ENCODE measurements at regions not wholly inside any gene's neighbourhood (a gene's known extent, or its start where the extent isn't known, plus 50 kb on each side); places are given as distances from the start of the nearest gene placed in this dataset.

DNA sequence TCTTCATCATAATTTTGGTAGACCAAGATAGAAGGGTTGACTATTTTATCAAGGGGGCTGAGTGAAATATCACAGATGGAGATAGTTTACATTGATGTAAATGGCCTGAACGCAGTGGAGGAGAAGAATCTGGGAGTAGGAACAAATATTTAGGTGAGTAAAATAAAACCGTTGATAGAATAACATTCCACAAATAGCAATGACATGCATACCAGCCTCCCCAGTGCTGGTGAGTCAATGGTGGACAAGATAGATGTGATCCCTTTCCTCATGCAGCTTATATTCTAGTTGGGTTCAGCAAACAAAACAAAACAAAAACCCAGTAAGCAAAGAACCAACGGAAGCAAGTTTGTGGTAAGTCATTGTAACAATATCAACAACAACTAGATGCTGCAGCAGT, 385.2 kb downstream of the FAM170A start:
- no peak overlapping the region for H4K91ac ChIP-seq (ENCODE audit: low read depth, low read length)

DNA sequence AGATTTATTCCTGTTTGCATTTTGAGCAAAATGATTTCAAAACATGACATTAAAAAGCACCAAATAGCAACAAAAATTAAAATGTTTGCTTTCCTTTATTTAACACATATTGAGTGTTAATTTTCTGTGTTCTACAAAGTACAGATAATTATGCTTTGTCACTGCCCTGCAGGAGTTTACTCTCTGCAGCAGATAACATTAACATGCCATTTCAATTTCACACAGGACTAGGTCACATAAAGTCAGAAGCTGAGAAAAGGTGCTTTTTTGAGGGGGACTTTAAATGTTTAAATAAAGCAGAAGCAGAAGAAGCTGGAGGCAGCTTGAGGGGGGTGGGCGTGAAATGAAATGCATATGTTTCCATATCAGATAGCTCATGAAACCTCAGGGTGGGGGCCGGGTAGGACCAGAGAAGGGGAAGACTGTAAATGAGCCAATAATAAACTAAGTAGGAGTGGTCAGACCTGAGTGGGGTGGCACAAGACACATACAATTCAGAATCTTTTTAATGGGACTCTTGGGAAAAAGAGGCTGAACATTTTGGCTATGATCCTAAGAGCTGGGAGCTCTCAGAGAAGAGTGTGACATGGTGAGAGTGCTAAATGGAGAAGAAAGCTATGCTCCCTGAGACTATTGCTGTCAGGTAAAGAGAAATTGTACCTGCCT, 387.5 kb downstream of the FAM170A start:
- Histone ChIP-seq H3K4me1 (ENCODE audit: control insufficient read depth in 1 of 2, insufficient read depth in 2 of 2, low read length in 2 of 2) (no peaks in the 10 kb centered on the region), H3K79me1 (ENCODE audit: low read length) (no peaks in the 10 kb centered on the region), H3K9me3 (ENCODE audit: insufficient read depth, low read depth, low read length) (no peaks in the 10 kb centered on the region), H3K4me3 (ENCODE audit: low read depth, low read length) (no peak overlapping the region), H4K91ac (ENCODE audit: low read depth, low read length) (no peak overlapping the region), H2BK120ac (ENCODE audit: insufficient read depth, low read length, poor library complexity) (no peak overlapping the region), H3K14ac (ENCODE audit: low read length) (no peak overlapping the region), H3K4me2 (ENCODE audit: low read length) (no peak overlapping the region), H3K79me2 (ENCODE audit: control insufficient read depth, insufficient read depth, low read length, poor library complexity) (no peaks in the 10 kb centered on the region), H3K18ac (ENCODE audit: low read length) (no peak overlapping the region), H3K4ac (ENCODE audit: low read depth, low read length) (no peak overlapping the region), H4K12ac (ENCODE audit: low read depth, low read length) (no peak overlapping the region), H2AFZ (ENCODE audit: insufficient read depth, low read length, poor library complexity) (no peak overlapping the region), H4K8ac (ENCODE audit: low read depth, low read length) (no peak overlapping the region), H2BK5ac (ENCODE audit: low read depth, low read length, poor library complexity) (no peak overlapping the region), H3K27ac (ENCODE audit: low read depth, low read length) (no peak overlapping the region), H2BK12ac (ENCODE audit: low read length) (no peak overlapping the region), H3K9ac (ENCODE audit: low read length) (no peak overlapping the region), H3K23ac (ENCODE audit: low read length) (no peak overlapping the region), H3K36me3 (ENCODE audit: control insufficient read depth in 1 of 2, insufficient read depth in 2 of 2, low read length in 2 of 2) (no peaks in the 10 kb centered on the region), H3K27me3 (ENCODE audit: insufficient read depth, low read length) (no peaks in the 10 kb centered on the region), H2AK5ac (ENCODE audit: low read length) (no peak overlapping the region)
- DNase-seq, result no peak
- no CpG with 5 or more reads among the region's 2 CpGs for WGBS (ENCODE audit: extremely low coverage, insufficient coverage, insufficient read length)

More for the DNA sequence above, 385.2 kb downstream of the FAM170A start:
- H3K27me3 ChIP-seq (ENCODE audit: insufficient read depth, low read length), result no peaks in the 10 kb centered on the region
- no peaks in the 10 kb centered on the region for H3K36me3 ChIP-seq (ENCODE audit: control insufficient read depth in 1 of 2, insufficient read depth in 2 of 2, low read length in 2 of 2)
- no peak overlapping the region for H2BK5ac ChIP-seq (ENCODE audit: low read depth, low read length, poor library complexity)
- H2BK120ac ChIP-seq (ENCODE audit: insufficient read depth, low read length, poor library complexity), result no peak overlapping the region
- no CpG with 5 or more reads among the region's 3 CpGs for WGBS (ENCODE audit: extremely low coverage, insufficient coverage, insufficient read length)
- H2AFZ ChIP-seq (ENCODE audit: insufficient read depth, low read length, poor library complexity), result no peak overlapping the region
- H3K23ac ChIP-seq (ENCODE audit: low read length), result no peak overlapping the region
- H3K14ac ChIP-seq (ENCODE audit: low read length), result no peak overlapping the region
- H3K79me2 ChIP-seq (ENCODE audit: control insufficient read depth, insufficient read depth, low read length, poor library complexity), result no peaks in the 10 kb centered on the region
- H3K4me2 ChIP-seq (ENCODE audit: low read length), result no peak overlapping the region
- no peak overlapping the region for H3K27ac ChIP-seq (ENCODE audit: low read depth, low read length)
- H3K18ac ChIP-seq (ENCODE audit: low read length), result no peak overlapping the region
- H3K4me1 ChIP-seq (ENCODE audit: control insufficient read depth in 1 of 2, insufficient read depth in 2 of 2, low read length in 2 of 2), result no peaks in the 10 kb centered on the region
- no peak overlapping the region for H3K4ac ChIP-seq (ENCODE audit: low read depth, low read length)
- no peak overlapping the region for H4K12ac ChIP-seq (ENCODE audit: low read depth, low read length)
- DNase-seq, result no peak
- H3K4me3 ChIP-seq (ENCODE audit: low read depth, low read length), result no peak overlapping the region
- no peaks in the 10 kb centered on the region for H3K79me1 ChIP-seq (ENCODE audit: low read length)
- no peaks in the 10 kb centered on the region for H3K9me3 ChIP-seq (ENCODE audit: insufficient read depth, low read depth, low read length)
- no peak overlapping the region for H3K9ac ChIP-seq (ENCODE audit: low read length)
- no peak overlapping the region for H2BK12ac ChIP-seq (ENCODE audit: low read length)
- no peak overlapping the region for H2AK5ac ChIP-seq (ENCODE audit: low read length)
- H4K8ac ChIP-seq (ENCODE audit: low read depth, low read length), result no peak overlapping the region

GRCh38 chr5:120017513-120017912, 388.2 kb downstream of the FAM170A start:
- no peaks in the 10 kb centered on the region for H3K27me3 ChIP-seq (ENCODE audit: insufficient read depth, low read length)
- H3K4me2 ChIP-seq (ENCODE audit: low read length), result no peak overlapping the region
- no peak overlapping the region for H4K8ac ChIP-seq (ENCODE audit: low read depth, low read length)
- H2AK5ac ChIP-seq (ENCODE audit: low read length), result no peak overlapping the region
- H3K23ac ChIP-seq (ENCODE audit: low read length), result no peak overlapping the region
- no peak overlapping the region for H2AFZ ChIP-seq (ENCODE audit: insufficient read depth, low read length, poor library complexity)
- no peaks in the 10 kb centered on the region for H3K36me3 ChIP-seq (ENCODE audit: control insufficient read depth in 1 of 2, insufficient read depth in 2 of 2, low read length in 2 of 2)
- no peak overlapping the region for H2BK12ac ChIP-seq (ENCODE audit: low read length)
- H2BK5ac ChIP-seq (ENCODE audit: low read depth, low read length, poor library complexity), result no peak overlapping the region
- no peak overlapping the region for H3K4me3 ChIP-seq (ENCODE audit: low read depth, low read length)
- no peaks in the 10 kb centered on the region for H3K9me3 ChIP-seq (ENCODE audit: insufficient read depth, low read depth, low read length)
- no peak overlapping the region for H3K4ac ChIP-seq (ENCODE audit: low read depth, low read length)
- no peak overlapping the region for H2BK120ac ChIP-seq (ENCODE audit: insufficient read depth, low read length, poor library complexity)
- no peak overlapping the region for H3K27ac ChIP-seq (ENCODE audit: low read depth, low read length)
- H3K4me1 ChIP-seq (ENCODE audit: control insufficient read depth in 1 of 2, insufficient read depth in 2 of 2, low read length in 2 of 2), result no peaks in the 10 kb centered on the region
- H3K79me2 ChIP-seq (ENCODE audit: control insufficient read depth, insufficient read depth, low read length, poor library complexity), result no peaks in the 10 kb centered on the region
- no peak overlapping the region for H4K12ac ChIP-seq (ENCODE audit: low read depth, low read length)
- H3K9ac ChIP-seq (ENCODE audit: low read length), result no peak overlapping the region
- no peak overlapping the region for H3K14ac ChIP-seq (ENCODE audit: low read length)
- DNase-seq, result no peak
- no peak overlapping the region for H4K91ac ChIP-seq (ENCODE audit: low read depth, low read length)
- H3K18ac ChIP-seq (ENCODE audit: low read length), result no peak overlapping the region
- no peaks in the 10 kb centered on the region for H3K79me1 ChIP-seq (ENCODE audit: low read length)

DNA sequence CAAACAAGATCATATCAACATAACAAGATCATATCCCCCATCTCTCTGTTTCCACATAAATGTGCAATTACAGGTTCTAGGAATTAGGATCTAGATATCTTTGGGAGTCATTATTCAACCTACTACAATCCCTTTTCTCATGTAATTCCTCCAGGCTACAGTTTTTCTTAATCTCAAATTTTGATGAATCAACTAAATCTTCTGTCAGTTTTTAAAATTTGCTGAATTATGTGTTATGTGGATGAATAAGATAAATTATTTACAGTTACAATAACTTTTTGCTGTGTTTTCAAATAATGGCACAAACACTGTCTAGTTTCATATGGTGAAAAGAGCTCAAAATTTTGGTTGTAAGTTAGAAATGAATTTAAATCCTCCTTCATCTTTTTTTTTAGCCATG, 405.8 kb downstream of the FAM170A start:
- Histone ChIP-seq H4K8ac (ENCODE audit: low read depth, low read length) (no peak overlapping the region), H2BK120ac (ENCODE audit: insufficient read depth, low read length, poor library complexity) (no peak overlapping the region), H3K27ac (ENCODE audit: low read depth, low read length) (no peak overlapping the region), H3K4ac (ENCODE audit: low read depth, low read length) (no peak overlapping the region), H3K9me3 (ENCODE audit: insufficient read depth, low read depth, low read length) (no peaks in the 10 kb centered on the region), H3K79me1 (ENCODE audit: low read length) (no peaks in the 10 kb centered on the region), H2BK5ac (ENCODE audit: low read depth, low read length, poor library complexity) (no peak overlapping the region), H2AFZ (ENCODE audit: insufficient read depth, low read length, poor library complexity) (no peak overlapping the region), H3K4me1 (ENCODE audit: control insufficient read depth in 1 of 2, insufficient read depth in 2 of 2, low read length in 2 of 2) (no peaks in the 10 kb centered on the region), H3K27me3 (ENCODE audit: insufficient read depth, low read length) (no peaks in the 10 kb centered on the region), H3K4me2 (ENCODE audit: low read length) (no peak overlapping the region), H2AK5ac (ENCODE audit: low read length) (no peak overlapping the region), H4K12ac (ENCODE audit: low read depth, low read length) (no peak overlapping the region), H4K91ac (ENCODE audit: low read depth, low read length) (no peak overlapping the region), H3K36me3 (ENCODE audit: control insufficient read depth in 1 of 2, insufficient read depth in 2 of 2, low read length in 2 of 2) (no peaks in the 10 kb centered on the region), H3K4me3 (ENCODE audit: low read depth, low read length) (no peak overlapping the region), H3K9ac (ENCODE audit: low read length) (no peak overlapping the region), H3K23ac (ENCODE audit: low read length) (no peak overlapping the region), H2BK12ac (ENCODE audit: low read length) (no peak overlapping the region), H3K79me2 (ENCODE audit: control insufficient read depth, insufficient read depth, low read length, poor library complexity) (no peaks in the 10 kb centered on the region), H3K14ac (ENCODE audit: low read length) (no peak overlapping the region), H3K18ac (ENCODE audit: low read length) (no peak overlapping the region)
- DNase-seq, result no peak

Measured in trophoblast cell (in vitro differentiated cells and primary cell).